SK-N-SH (cell line): ENCODE measurements at regions not wholly inside any gene's neighbourhood (a gene's known extent, or its start where the extent isn't known, plus 50 kb on each side); places are given as distances from the start of the nearest gene placed in this dataset.

Experiments used
- CTCF ChIA-PET: fragments of 300-600, 350-600 bp; formaldehyde crosslinking; extraction: SDS; loops from one replicate; lab custom pipeline; 2021; lab: Yijun Ruan, JAX
- POLR2A ChIA-PET: fragments of 350-600 bp; sonication (Branson Sonifier 250); formaldehyde crosslinking; extraction: SDS; loops from one replicate; lab custom pipeline; 2020; ENCODE audit warnings: antibody characterized with exemption, inconsistent platforms; lab: Yijun Ruan, JAX
- DNase-seq: peaks from one replicate; pipeline ENCODE4 v3.0.0; 2012
- H2AFZ ChIP-seq: fragments of 200-600 bp; sonication (generic); 2 replicates; pipeline ENCODE4 v1.8.1; 2016; ENCODE audit warnings: antibody characterized with exemption, mild to moderate bottlenecking, low read depth
- H3F3A ChIP-seq: fragments of 200-600 bp; sonication (generic); replicated peaks from 2 replicates; pipeline ENCODE3; 2016; ENCODE audit warnings: antibody characterized with exemption, mild to moderate bottlenecking; ENCODE audit not compliant: insufficient read depth
- H3K27ac ChIP-seq, 2 experiments: fragments of 200-500 bp in 1 of 2; fragments of 200-600 bp in 1 of 2; sonication (Bioruptor generic) in 1 of 2; sonication (generic), shearing (Covaris generic) in 1 of 2; 2 replicates each; pipeline versions ENCODE4 v1.5.1 to v1.6.1; 2014 to 2016; ENCODE audit warnings: low read depth in 2 of 2, inconsistent platforms in 1 of 2, low read length in 1 of 2, mild to moderate bottlenecking in 1 of 2, mixed read lengths in 1 of 2
- H3K27me3 ChIP-seq: fragments of 200-600 bp; sonication (generic), shearing (Covaris generic); 2 replicates; pipeline ENCODE4 v1.6.1; 2016; ENCODE audit warnings: mixed run types; ENCODE audit not compliant: insufficient read depth
- H3K36me3 ChIP-seq, 2 experiments: fragments of 200-500 bp in 1 of 2; fragments of 200-600 bp in 1 of 2; sonication (Bioruptor generic) in 1 of 2; sonication (generic) in 1 of 2; replicated peaks in 1 of 2; 2 replicates each; pipeline versions ENCODE3 to v1.5.1; 2014 to 2016; ENCODE audit warnings: low read length in 1 of 2, mild to moderate bottlenecking in 1 of 2; ENCODE audit not compliant: insufficient read depth in 2 of 2, control insufficient read depth in 1 of 2
- H3K4me1 ChIP-seq, 2 experiments: fragments of 200-500 bp in 1 of 2; fragments of 200-600 bp in 1 of 2; sonication (Bioruptor generic) in 1 of 2; sonication (generic), shearing (Covaris generic) in 1 of 2; 2 replicates each; pipeline versions ENCODE4 v1.5.1 to v1.6.1; 2014 to 2016; ENCODE audit warnings: low read depth in 1 of 2, low read length in 1 of 2, mixed run types in 1 of 2; ENCODE audit not compliant: insufficient read depth in 2 of 2, control insufficient read depth in 1 of 2
- H3K4me2 ChIP-seq: fragments of 200-600 bp; sonication (generic), shearing (Covaris generic); 2 replicates; pipeline ENCODE4 v1.6.1; 2017; ENCODE audit warnings: mixed run types
- H3K4me3 ChIP-seq, 2 experiments: fragments of 200-500 bp in 1 of 2; fragments of 200-600 bp in 1 of 2; sonication (Bioruptor generic) in 1 of 2; sonication (generic), shearing (Covaris generic) in 1 of 2; 2 replicates each; pipeline versions ENCODE4 v1.5.1 to v1.8.1; 2014 to 2016; ENCODE audit warnings: low read depth in 2 of 2, inconsistent platforms in 1 of 2, low read length in 1 of 2, mild to moderate bottlenecking in 1 of 2, mixed read lengths in 1 of 2, moderate library complexity in 1 of 2
- H3K79me2 ChIP-seq: fragments of 200-600 bp; sonication (generic); 2 replicates; pipeline ENCODE4 v1.8.1; 2017; ENCODE audit warnings: mild to moderate bottlenecking; ENCODE audit not compliant: insufficient read depth
- H3K9ac ChIP-seq: fragments of 200-600 bp; sonication (generic); 2 replicates; pipeline ENCODE4 v1.6.1; 2017; ENCODE audit warnings: mixed run types
- H3K9me2 ChIP-seq: fragments of 200-600 bp; sonication (generic); 2 replicates; pipeline ENCODE4 v1.6.1; 2017; ENCODE audit warnings: mixed run types
- H3K9me3 ChIP-seq: fragments of 200-600 bp; sonication (generic); 2 replicates; pipeline ENCODE4 v1.6.1; 2017; ENCODE audit warnings: mixed run types, mild to moderate bottlenecking, moderate library complexity
- H4K20me1 ChIP-seq: fragments of 200-600 bp; sonication (generic); 2 replicates; pipeline ENCODE4 v1.6.1; 2017; ENCODE audit warnings: mild to moderate bottlenecking, mixed run types; ENCODE audit not compliant: insufficient read depth
- ELF1 ChIP-seq: IDR thresholded peaks from 2 replicates; pipeline ENCODE4 v1.4.0; 2012
- EP300 ChIP-seq, 2 experiments: IDR thresholded peaks; 2 replicates each; pipeline versions ENCODE4 v1.4.0 to v1.6.1; 2012; ENCODE audit warnings: borderline replicate concordance in 1 of 2, low read depth in 1 of 2, low read length in 1 of 2
- FOSL2 ChIP-seq: IDR thresholded peaks from 2 replicates; pipeline ENCODE4 v1.4.0; 2012; ENCODE audit warnings: low read depth, mild to moderate bottlenecking, moderate library complexity, borderline replicate concordance
- GATA2 ChIP-seq: sonication (generic); formaldehyde crosslinking; IDR thresholded peaks from 2 replicates; pipeline ENCODE4 v1.5.0; 2020; ENCODE audit warnings: mild to moderate bottlenecking, missing genetic modification reagents
- JUND ChIP-seq: IDR thresholded peaks from 2 replicates; pipeline ENCODE4 v1.4.0; 2012
- MEF2A ChIP-seq: IDR thresholded peaks from 2 replicates; pipeline ENCODE4 v1.4.0; 2012; ENCODE audit warnings: low read depth, borderline replicate concordance
- NFIC ChIP-seq: IDR thresholded peaks from 2 replicates; pipeline ENCODE4 v1.4.0; 2012; ENCODE audit warnings: borderline replicate concordance
- REST ChIP-seq: IDR thresholded peaks from 2 replicates; pipeline ENCODE4 v1.6.1; 2012; ENCODE audit warnings: mild to moderate bottlenecking, low read depth, low read length, moderate library complexity
- RXRA ChIP-seq: IDR thresholded peaks from 2 replicates; pipeline ENCODE4 v1.4.0; 2012; ENCODE audit warnings: low read depth, mild to moderate bottlenecking, borderline replicate concordance
- TEAD4 ChIP-seq: IDR thresholded peaks from 2 replicates; pipeline ENCODE4 v1.4.0; 2012; ENCODE audit warnings: mild to moderate bottlenecking, borderline replicate concordance; ENCODE audit not compliant: insufficient read depth
- WGBS: methylation state at CpG from one replicate; pipeline ENCODE4 v1.1.6; 2017; ENCODE audit warnings: low lambda C conversion rate; 5-methylcytosine and 5-hydroxymethylcytosine counted together

DNA sequence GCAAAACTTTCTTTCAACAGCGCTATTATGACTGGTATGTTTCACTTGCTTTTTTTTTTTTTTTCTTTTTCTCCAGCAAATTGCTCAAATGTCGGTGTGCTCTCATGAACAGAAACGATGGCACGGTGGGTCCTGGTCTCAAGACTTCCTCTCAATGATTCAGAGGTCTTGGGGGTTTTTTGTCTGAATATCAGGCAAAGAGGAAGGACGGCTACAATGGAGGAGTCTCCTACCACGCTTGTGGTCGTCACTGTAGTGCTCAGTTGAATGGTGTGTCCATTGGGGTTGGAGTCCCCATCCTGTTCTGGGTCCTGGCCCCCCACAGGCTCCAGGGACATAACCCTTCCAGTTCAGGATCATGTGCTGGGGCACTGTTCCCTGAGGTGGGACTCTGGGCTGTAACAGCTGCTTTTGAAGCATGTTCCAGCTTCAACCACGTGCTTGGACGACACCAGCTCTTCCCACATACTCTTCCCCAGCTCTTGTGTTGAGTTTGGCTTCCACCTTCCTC lies 266.7 kb upstream of the KLF6 start:
- Histone ChIP-seq H3K27me3 (no peaks in the 10 kb centered on the region), H3F3A (no peaks in the 10 kb centered on the region)
- TF ChIP-seq RXRA: no peak
- TF ChIP-seq JUND: no peak
- TF ChIP-seq NFIC: no peak
- no peak for TF ChIP-seq MEF2A
- no peak for TF ChIP-seq REST
- TF ChIP-seq EP300 (IDR thresholded peaks at IDR 0.05; ENCODE audit: borderline replicate concordance in 1 of 2, low read depth in 1 of 2, low read length in 1 of 2): no peak
- no peak for TF ChIP-seq FOSL2
- TF ChIP-seq ELF1: no peak
- no peak for TF ChIP-seq GATA2 (CRISPR knock-in tag)
- TF ChIP-seq TEAD4: no peak
- TF ChIP-seq, all 33 proteins: peak for 0
- no peaks in the 10 kb centered on the region for H3K9me2 ChIP-seq
- ChIA-PET POLR2A (no interaction called here), CTCF (interaction anchor here (1.7 kb wide), 1 partner anchor 9 kb away, joined by 3 read pairs; no protein-coding TSS in a partner anchor)
- no peak overlapping the region for H3K4me3 ChIP-seq
- WGBS: 88% methylated on average over 9 of the region's 9 CpGs
- no peak overlapping the region for H2AFZ ChIP-seq
- no peaks in the 10 kb centered on the region for H3K4me1 ChIP-seq
- peaks cover 4% of the 10 kb centered on the region; the same call in 1 of the 2 replicates for H3K9me3 ChIP-seq
- no peak for DNase-seq
- no peaks in the 10 kb centered on the region for H4K20me1 ChIP-seq
- no peak overlapping the region for H3K4me2 ChIP-seq
- no peaks in the 10 kb centered on the region for H3K36me3 ChIP-seq
- H3K79me2 ChIP-seq: no peaks in the 10 kb centered on the region
- H3K9ac ChIP-seq: no peak overlapping the region
- no peak overlapping the region for H3K27ac ChIP-seq

DNA sequence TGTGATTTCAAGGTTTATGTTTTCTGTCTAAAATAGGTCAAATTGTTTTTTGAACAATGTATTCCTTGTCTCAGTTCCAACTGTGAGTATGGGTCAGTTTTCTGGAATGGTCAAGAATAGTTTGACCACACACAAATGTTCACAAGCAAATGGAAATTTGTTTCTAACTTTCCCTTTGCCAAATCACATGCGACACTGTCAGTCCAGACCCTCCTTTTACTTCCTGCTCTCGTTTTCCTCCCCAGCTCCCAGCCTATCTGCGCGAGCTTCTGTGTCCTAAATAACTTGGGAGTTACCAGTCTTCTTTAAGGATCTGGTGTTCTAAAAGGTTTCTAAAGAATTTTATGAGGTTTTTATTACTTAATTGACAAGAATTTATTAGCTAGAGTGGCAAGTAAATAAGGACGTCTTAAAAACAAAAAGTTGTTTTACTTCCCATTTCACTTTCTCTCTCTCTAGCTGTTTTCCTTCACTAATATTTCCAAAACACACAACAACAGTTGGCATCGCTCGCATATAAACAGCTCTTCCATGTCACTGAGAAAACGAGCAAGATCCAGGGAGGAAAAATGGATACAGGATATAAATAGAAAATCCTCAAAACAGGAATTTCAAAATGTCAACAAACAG lies 266.1 kb upstream of the KLF6 start:
- Histone ChIP-seq H3K9ac (no peak overlapping the region), H2AFZ (peak overlapping the region; percentile 5; the same call in 1 of the 2 replicates), H3K36me3 (no peaks in the 10 kb centered on the region), H3K27me3 (no peaks in the 10 kb centered on the region), H3K79me2 (no peaks in the 10 kb centered on the region), H3K9me2 (no peaks in the 10 kb centered on the region), H3K9me3 (peaks cover 3% of the 10 kb centered on the region; the same call in 1 of the 2 replicates), H3F3A (no peaks in the 10 kb centered on the region), H3K4me2 (no peak overlapping the region), H4K20me1 (no peaks in the 10 kb centered on the region), H3K4me3 (no peak overlapping the region), H3K27ac (no peak overlapping the region)
- no peak for DNase-seq
- CTCF ChIA-PET: interaction anchor here (1.7 kb wide), 1 partner anchor 9 kb away, joined by 3 read pairs; no protein-coding TSS in a partner anchor
- POLR2A ChIA-PET: no interaction called here
- WGBS: 86% methylated on average over 8 of the region's 8 CpGs
- TF ChIP-seq FOSL2: no peak
- TF ChIP-seq, all 33 proteins: peak for 0
- no peaks in the 10 kb centered on the region for H3K4me1 ChIP-seq
